ENCODE measurements at regions not wholly inside any gene's neighbourhood (a gene's known extent, or its start where the extent isn't known, plus 50 kb on each side); places are given as distances from the start of the nearest gene placed in this dataset.

GRCh38 chr3:88690287-88690686, 417.1 kb upstream of the EPHA3 start:
- WGBS, 2 experiments (ENCODE audit: extremely low coverage in 2 of 2, insufficient read length in 1 of 2) = 50% methylated on average over 1 of the region's 3 CpGs; no CpG with 5 or more reads in 1 of the 2 experiments
- ATAC-seq (ENCODE audit: low read depth) = no peak

More at GRCh38 chr3:88690287-88690686, 417.1 kb upstream of the EPHA3 start:
- Histone ChIP-seq H3K4me1 (ENCODE audit: control insufficient read depth, insufficient read depth, low read length) (no peaks in the 10 kb centered on the region), H3K27ac (ENCODE audit: insufficient read depth, low read length) (no peak overlapping the region), H3K14ac (replicated peaks; ENCODE audit: low read depth, low read length) (no peak overlapping the region), H3K9ac (ENCODE audit: low read depth, low read length) (no peak overlapping the region), H2BK15ac (ENCODE audit: low read depth, low read length) (no peak overlapping the region), H3K36me3 (ENCODE audit: control insufficient read depth, insufficient read depth, low read length) (no peaks in the 10 kb centered on the region), H3K79me1 (ENCODE audit: low read depth in 1 of 2, low read length in 2 of 2) (no peaks in the 10 kb centered on the region), H4K5ac (ENCODE audit: low read depth, low read length) (no peak overlapping the region), H3K9me1 (ENCODE audit: insufficient read depth, low read length) (no peaks in the 10 kb centered on the region), H4K20me1 (ENCODE audit: insufficient read depth, low read length) (no peaks in the 10 kb centered on the region), H3K18ac (ENCODE audit: low read depth, low read length) (no peak overlapping the region), H3K4ac (ENCODE audit: low read depth, low read length) (no peak overlapping the region), H2BK5ac (ENCODE audit: low read depth, low read length, poor library complexity, severe bottlenecking) (no peak overlapping the region), H3K23ac (ENCODE audit: low read depth, low read length) (no peak overlapping the region), H2AK9ac (replicated peaks; ENCODE audit: low read depth, low read length, poor library complexity) (no peak overlapping the region), H3K4me2 (ENCODE audit: low read depth, low read length) (no peak overlapping the region), H2BK20ac (ENCODE audit: low read depth, low read length) (no peak overlapping the region), H2AFZ (replicated peaks; ENCODE audit: low read length, poor library complexity) (no peak overlapping the region), H3K56ac (ENCODE audit: extremely low read depth, insufficient read depth, low read length) (no peak overlapping the region), H3K4me3 (ENCODE audit: insufficient read depth, low read depth, low read length) (no peak overlapping the region), H2AK5ac (ENCODE audit: low read depth, low read length) (no peak overlapping the region), H4K91ac (ENCODE audit: insufficient read depth, low read depth, low read length) (no peak overlapping the region), H3K9me3 (ENCODE audit: control insufficient read depth, insufficient read depth, low read length) (no peaks in the 10 kb centered on the region), H3K27me3 (ENCODE audit: control insufficient read depth, insufficient read depth, low read length) (no peaks in the 10 kb centered on the region), H2BK120ac (ENCODE audit: low read depth, low read length) (no peak overlapping the region), H4K8ac (ENCODE audit: low read depth in 2 of 2, low read length in 2 of 2) (no peak overlapping the region)
- dilution Hi-C loops (cut with HindIII; ENCODE audit: low sequenced_read_pairs, unreplicated experiment) (no loop called here), intact Hi-C loops (cut with micrococcal nuclease) (no loop called here), in situ Hi-C loops (cut with MboI; ENCODE audit: low sequenced_read_pairs) (no loop called here)
- POLR2A ChIA-PET (ENCODE audit: unreplicated experiment) = no interaction called here
- no peak for TF ChIP-seq MAFK (IDR thresholded peaks at IDR 0.05; ENCODE audit: low read depth, low read length)
- no peak for TF ChIP-seq BHLHE40 (IDR thresholded peaks at IDR 0.05; ENCODE audit: low read depth, low read length)
- no peak for TF ChIP-seq SMC3 (IDR thresholded peaks at IDR 0.05; ENCODE audit: low read depth, low read length)
- TF ChIP-seq, protein P1, sequence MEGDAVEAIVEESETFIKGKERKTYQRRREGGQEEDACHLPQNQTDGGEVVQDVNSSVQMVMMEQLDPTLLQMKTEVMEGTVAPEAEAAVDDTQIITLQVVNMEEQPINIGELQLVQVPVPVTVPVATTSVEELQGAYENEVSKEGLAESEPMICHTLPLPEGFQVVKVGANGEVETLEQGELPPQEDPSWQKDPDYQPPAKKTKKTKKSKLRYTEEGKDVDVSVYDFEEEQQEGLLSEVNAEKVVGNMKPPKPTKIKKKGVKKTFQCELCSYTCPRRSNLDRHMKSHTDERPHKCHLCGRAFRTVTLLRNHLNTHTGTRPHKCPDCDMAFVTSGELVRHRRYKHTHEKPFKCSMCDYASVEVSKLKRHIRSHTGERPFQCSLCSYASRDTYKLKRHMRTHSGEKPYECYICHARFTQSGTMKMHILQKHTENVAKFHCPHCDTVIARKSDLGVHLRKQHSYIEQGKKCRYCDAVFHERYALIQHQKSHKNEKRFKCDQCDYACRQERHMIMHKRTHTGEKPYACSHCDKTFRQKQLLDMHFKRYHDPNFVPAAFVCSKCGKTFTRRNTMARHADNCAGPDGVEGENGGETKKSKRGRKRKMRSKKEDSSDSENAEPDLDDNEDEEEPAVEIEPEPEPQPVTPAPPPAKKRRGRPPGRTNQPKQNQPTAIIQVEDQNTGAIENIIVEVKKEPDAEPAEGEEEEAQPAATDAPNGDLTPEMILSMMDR (conservative IDR thresholded peaks at IDR 0.05; ENCODE audit: low read depth, low read length) = no peak
- TF ChIP-seq RCOR1 (IDR thresholded peaks at IDR 0.05; ENCODE audit: insufficient replicate concordance, low read length) = no peak
- no peak for TF ChIP-seq NFE2L2 (IDR thresholded peaks at IDR 0.05; ENCODE audit: low read depth, low read length)
- TF ChIP-seq FOS (IDR thresholded peaks at IDR 0.05; ENCODE audit: low read depth, low read length) = no peak
- TF ChIP-seq, protein P2, sequence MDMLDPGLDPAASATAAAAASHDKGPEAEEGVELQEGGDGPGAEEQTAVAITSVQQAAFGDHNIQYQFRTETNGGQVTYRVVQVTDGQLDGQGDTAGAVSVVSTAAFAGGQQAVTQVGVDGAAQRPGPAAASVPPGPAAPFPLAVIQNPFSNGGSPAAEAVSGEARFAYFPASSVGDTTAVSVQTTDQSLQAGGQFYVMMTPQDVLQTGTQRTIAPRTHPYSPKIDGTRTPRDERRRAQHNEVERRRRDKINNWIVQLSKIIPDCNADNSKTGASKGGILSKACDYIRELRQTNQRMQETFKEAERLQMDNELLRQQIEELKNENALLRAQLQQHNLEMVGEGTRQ (IDR thresholded peaks at IDR 0.05; ENCODE audit: low read depth, low read length) = no peak
- no peak for TF ChIP-seq MAZ (IDR thresholded peaks at IDR 0.05; ENCODE audit: borderline replicate concordance, low read depth, low read length)
- TF ChIP-seq POLR2A (IDR thresholded peaks at IDR 0.05; ENCODE audit: low read depth, low read length) = no peak
- TF ChIP-seq CHD1 (IDR thresholded peaks at IDR 0.05; ENCODE audit: low read depth, low read length) = no peak
- TF ChIP-seq, protein P3, sequence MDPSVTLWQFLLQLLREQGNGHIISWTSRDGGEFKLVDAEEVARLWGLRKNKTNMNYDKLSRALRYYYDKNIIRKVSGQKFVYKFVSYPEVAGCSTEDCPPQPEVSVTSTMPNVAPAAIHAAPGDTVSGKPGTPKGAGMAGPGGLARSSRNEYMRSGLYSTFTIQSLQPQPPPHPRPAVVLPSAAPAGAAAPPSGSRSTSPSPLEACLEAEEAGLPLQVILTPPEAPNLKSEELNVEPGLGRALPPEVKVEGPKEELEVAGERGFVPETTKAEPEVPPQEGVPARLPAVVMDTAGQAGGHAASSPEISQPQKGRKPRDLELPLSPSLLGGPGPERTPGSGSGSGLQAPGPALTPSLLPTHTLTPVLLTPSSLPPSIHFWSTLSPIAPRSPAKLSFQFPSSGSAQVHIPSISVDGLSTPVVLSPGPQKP (IDR thresholded peaks at IDR 0.05; ENCODE audit: borderline replicate concordance, low read depth, low read length) = no peak
- no peak for TF ChIP-seq CEBPB (IDR thresholded peaks at IDR 0.05; ENCODE audit: low read depth, low read length)
- no peak for TF ChIP-seq RAD21 (IDR thresholded peaks at IDR 0.05; ENCODE audit: low read length)
- CTCF ChIA-PET = no interaction called here
- no peak for DNase-seq
- no TSS peak for BruUV-seq (replicated peaks)

Data from IMR-90 (cell line).